ENCODE measurements at regions not wholly inside any gene's neighbourhood (a gene's known extent, or its start where the extent isn't known, plus 50 kb on each side); places are given as distances from the start of the nearest gene placed in this dataset.

GRCh38 chr1:119308806-119309205 lies 59.8 kb upstream of the HAO2 start:
- no peaks in the 10 kb centered on the region for H3K36me3 Mint-ChIP-seq
- POLR2A ChIA-PET, result no interaction called here
- H3K4me3 ChIP-seq (ENCODE audit: control insufficient read depth in 1 of 2, extremely low read depth in 1 of 2, low read length in 1 of 2), result no peak overlapping the region

GRCh38 chr1:119310301-119310700 lies 58.3 kb upstream of the HAO2 start:
- Histone ChIP-seq H3K27ac (ENCODE audit: low read length) (no peak overlapping the region), H3K9me3 (no peaks in the 10 kb centered on the region), H3K36me3 (ENCODE audit: control insufficient read depth in 2 of 2, extremely low read depth in 1 of 2, insufficient read depth in 1 of 2, low read length in 1 of 2) (no peaks in the 10 kb centered on the region), H3K27me3 (replicated peaks in 1 of 2; ENCODE audit: control insufficient read depth in 2 of 2, extremely low read depth in 1 of 2, insufficient read depth in 2 of 2, low read length in 1 of 2) (peaks cover 0 to 5% of the 10 kb centered on the region in 2 experiments), H3K4me1 (ENCODE audit: control insufficient read depth in 1 of 2, extremely low read depth in 1 of 2, insufficient read depth in 2 of 2, low read length in 2 of 2) (no peaks in the 10 kb centered on the region), H3K4me3 (ENCODE audit: control insufficient read depth in 1 of 2, extremely low read depth in 1 of 2, low read length in 1 of 2) (no peak overlapping the region)
- ATAC-seq (replicated peaks in 1 of 4), result no peak
- H3K9me3 Mint-ChIP-seq, result no peaks in the 10 kb centered on the region
- 44% methylated on average over 2 of the region's 3 CpGs for WGBS (ENCODE audit: insufficient coverage)
- H3K4me1 Mint-ChIP-seq, result no peaks in the 10 kb centered on the region
- H3K27me3 Mint-ChIP-seq, result peaks cover 32 to 34% of the 10 kb centered on the region in 2 donors
- DNase-seq, result no peak
- no peak overlapping the region for H3K27ac Mint-ChIP-seq
- ChIA-PET POLR2A (no interaction called here), CTCF (no interaction called here)
- no peaks in the 10 kb centered on the region for H3K36me3 Mint-ChIP-seq
- no peak overlapping the region for H3K4me3 Mint-ChIP-seq

More at GRCh38 chr1:119308806-119309205, 59.8 kb upstream of the HAO2 start:
- CTCF ChIA-PET, result no interaction called here
- Histone ChIP-seq H3K36me3 (ENCODE audit: control insufficient read depth in 2 of 2, extremely low read depth in 1 of 2, insufficient read depth in 1 of 2, low read length in 1 of 2) (no peaks in the 10 kb centered on the region), H3K9me3 (no peaks in the 10 kb centered on the region), H3K27ac (ENCODE audit: low read length) (no peak overlapping the region), H3K27me3 (replicated peaks in 1 of 2; ENCODE audit: control insufficient read depth in 2 of 2, extremely low read depth in 1 of 2, insufficient read depth in 2 of 2, low read length in 1 of 2) (peaks cover 0 to 5% of the 10 kb centered on the region in 2 experiments), H3K4me1 (ENCODE audit: control insufficient read depth in 1 of 2, extremely low read depth in 1 of 2, insufficient read depth in 2 of 2, low read length in 2 of 2) (no peaks in the 10 kb centered on the region)
- no peaks in the 10 kb centered on the region for H3K4me1 Mint-ChIP-seq
- DNase-seq (no peak), ATAC-seq (replicated peaks in 1 of 4) (no peak)
- no peaks in the 10 kb centered on the region for H3K9me3 Mint-ChIP-seq
- no CpG with 5 or more reads among the region's 2 CpGs for WGBS (ENCODE audit: insufficient coverage)
- no peak overlapping the region for H3K4me3 Mint-ChIP-seq
- peaks cover 27 to 36% of the 10 kb centered on the region in 2 donors for H3K27me3 Mint-ChIP-seq
- H3K27ac Mint-ChIP-seq, result no peak overlapping the region

- Histone ChIP-seq H3K4me3 (ENCODE audit: control insufficient read depth in 1 of 2, extremely low read depth in 1 of 2, low read length in 1 of 2) (no peak overlapping the region), H3K4me1 (ENCODE audit: control insufficient read depth in 1 of 2, extremely low read depth in 1 of 2, insufficient read depth in 2 of 2, low read length in 2 of 2) (no peaks in the 10 kb centered on the region), H3K9me3 (no peaks in the 10 kb centered on the region), H3K36me3 (ENCODE audit: control insufficient read depth in 2 of 2, extremely low read depth in 1 of 2, insufficient read depth in 1 of 2, low read length in 1 of 2) (no peaks in the 10 kb centered on the region), H3K27ac (ENCODE audit: low read length) (no peak overlapping the region), H3K27me3 (replicated peaks in 1 of 2; ENCODE audit: control insufficient read depth in 2 of 2, extremely low read depth in 1 of 2, insufficient read depth in 2 of 2, low read length in 1 of 2) (peaks cover 0 to 3% of the 10 kb centered on the region in 2 experiments)
- H3K4me3 Mint-ChIP-seq, result no peak overlapping the region
- ATAC-seq (replicated peaks in 1 of 4) (no peak), DNase-seq (no peak)
- WGBS (ENCODE audit: insufficient coverage), result 83% methylated on average over 1 of the region's 4 CpGs
- ChIA-PET CTCF (no interaction called here), POLR2A (no interaction called here)
- peaks cover 26% of the 10 kb centered on the region in 2 donors for H3K27me3 Mint-ChIP-seq
- H3K27ac Mint-ChIP-seq, result no peak overlapping the region
- H3K4me1 Mint-ChIP-seq, result no peaks in the 10 kb centered on the region
- H3K9me3 Mint-ChIP-seq, result no peaks in the 10 kb centered on the region
- H3K36me3 Mint-ChIP-seq, result no peaks in the 10 kb centered on the region
Measured at GRCh38 chr1:119312500-119312899, 56.1 kb upstream of the HAO2 start.

GRCh38 chr1:119314001-119314796 lies 54.4 kb upstream of the HAO2 start:
- H3K4me1 Mint-ChIP-seq, result no peaks in the 10 kb centered on the region
- DNase-seq (no peak), ATAC-seq (replicated peaks in 1 of 4) (no peak)
- no peak overlapping the region for H3K27ac ChIP-seq (ENCODE audit: low read length)
- H3K36me3 Mint-ChIP-seq, result no peaks in the 10 kb centered on the region
- ChIA-PET CTCF (no interaction called here), POLR2A (no interaction called here)
- no peaks in the 10 kb centered on the region for H3K4me1 ChIP-seq (ENCODE audit: control insufficient read depth in 1 of 2, extremely low read depth in 1 of 2, insufficient read depth in 2 of 2, low read length in 2 of 2)
- H3K4me3 Mint-ChIP-seq, result no peak overlapping the region
- H3K4me3 ChIP-seq (ENCODE audit: control insufficient read depth in 1 of 2, extremely low read depth in 1 of 2, low read length in 1 of 2), result no peak overlapping the region
- H3K27me3 Mint-ChIP-seq, result peaks cover 21 to 23% of the 10 kb centered on the region in 2 donors
- peaks cover 0 to 3% of the 10 kb centered on the region in 2 experiments for H3K27me3 ChIP-seq (replicated peaks in 1 of 2; ENCODE audit: control insufficient read depth in 2 of 2, extremely low read depth in 1 of 2, insufficient read depth in 2 of 2, low read length in 1 of 2)
- WGBS (ENCODE audit: insufficient coverage), result 69% methylated on average over 4 of the region's 5 CpGs
- H3K9me3 Mint-ChIP-seq, result no peaks in the 10 kb centered on the region
- H3K27ac Mint-ChIP-seq, result no peak overlapping the region
- H3K36me3 ChIP-seq (ENCODE audit: control insufficient read depth in 2 of 2, extremely low read depth in 1 of 2, insufficient read depth in 1 of 2, low read length in 1 of 2), result no peaks in the 10 kb centered on the region
- H3K9me3 ChIP-seq, result no peaks in the 10 kb centered on the region

GRCh38 chr1:119316870-119317416 lies 51.6 kb upstream of the HAO2 start:
- Histone ChIP-seq H3K27ac (ENCODE audit: low read length) (no peak overlapping the region), H3K4me1 (ENCODE audit: control insufficient read depth in 1 of 2, extremely low read depth in 1 of 2, insufficient read depth in 2 of 2, low read length in 2 of 2) (no peaks in the 10 kb centered on the region), H3K9me3 (no peaks in the 10 kb centered on the region), H3K36me3 (ENCODE audit: control insufficient read depth in 2 of 2, extremely low read depth in 1 of 2, insufficient read depth in 1 of 2, low read length in 1 of 2) (no peaks in the 10 kb centered on the region), H3K27me3 (replicated peaks in 1 of 2; ENCODE audit: control insufficient read depth in 2 of 2, extremely low read depth in 1 of 2, insufficient read depth in 2 of 2, low read length in 1 of 2) (no peaks in the 10 kb centered on the region), H3K4me3 (ENCODE audit: control insufficient read depth in 1 of 2, extremely low read depth in 1 of 2, low read length in 1 of 2) (no peak overlapping the region)
- ChIA-PET CTCF (no interaction called here), POLR2A (no interaction called here)
- Mint-ChIP-seq H3K27me3 (peaks cover 8 to 9% of the 10 kb centered on the region in 2 donors), H3K36me3 (no peaks in the 10 kb centered on the region), H3K9me3 (no peaks in the 10 kb centered on the region), H3K27ac (no peak overlapping the region), H3K4me3 (no peak overlapping the region), H3K4me1 (no peaks in the 10 kb centered on the region)
- 84% methylated on average over 14 of the region's 18 CpGs for WGBS (ENCODE audit: insufficient coverage)
- ATAC-seq (replicated peaks in 1 of 4) (no peak), DNase-seq (no peak)

- Mint-ChIP-seq H3K4me1 (no peaks in the 10 kb centered on the region), H3K36me3 (no peaks in the 10 kb centered on the region), H3K4me3 (no peak overlapping the region), H3K27ac (no peak overlapping the region), H3K9me3 (no peaks in the 10 kb centered on the region), H3K27me3 (peaks cover 8 to 9% of the 10 kb centered on the region in 2 donors)
- ChIA-PET POLR2A (no interaction called here), CTCF (no interaction called here)
- H3K4me3 ChIP-seq (ENCODE audit: control insufficient read depth in 1 of 2, extremely low read depth in 1 of 2, low read length in 1 of 2), result no peak overlapping the region
- H3K9me3 ChIP-seq, result no peaks in the 10 kb centered on the region
- H3K27ac ChIP-seq (ENCODE audit: low read length), result no peak overlapping the region
- no peaks in the 10 kb centered on the region for H3K4me1 ChIP-seq (ENCODE audit: control insufficient read depth in 1 of 2, extremely low read depth in 1 of 2, insufficient read depth in 2 of 2, low read length in 2 of 2)
- H3K27me3 ChIP-seq (replicated peaks in 1 of 2; ENCODE audit: control insufficient read depth in 2 of 2, extremely low read depth in 1 of 2, insufficient read depth in 2 of 2, low read length in 1 of 2), result no peaks in the 10 kb centered on the region
- 50% methylated on average over 2 of the region's 7 CpGs for WGBS (ENCODE audit: insufficient coverage)
- DNase-seq (no peak), ATAC-seq (replicated peaks in 1 of 4) (no peak)
- H3K36me3 ChIP-seq (ENCODE audit: control insufficient read depth in 2 of 2, extremely low read depth in 1 of 2, insufficient read depth in 1 of 2, low read length in 1 of 2), result no peaks in the 10 kb centered on the region
Measured at GRCh38 chr1:119318466-119319309, 49.9 kb upstream of the HAO2 start.

Measured in T-cell (primary cell).